Neutrophil (primary cell): ENCODE measurements at regions not wholly inside any gene's neighbourhood (a gene's known extent, or its start where the extent isn't known, plus 50 kb on each side); places are given as distances from the start of the nearest gene placed in this dataset.

Experiments used
- H3K27ac ChIP-seq: fragments of 200-600 bp; sonication (generic); 2 replicates; pipeline ENCODE4 v1.5.1; 2016; ENCODE audit warnings: mild to moderate bottlenecking, moderate library complexity
- H3K27me3 ChIP-seq: fragments of 200-600 bp; sonication (generic); 2 replicates; pipeline ENCODE4 v1.6.0; 2016; ENCODE audit warnings: mild to moderate bottlenecking
- H3K36me3 ChIP-seq: fragments of 200-600 bp; sonication (generic); 2 replicates; pipeline ENCODE4 v1.5.1; 2017
- H3K4me1 ChIP-seq, 2 experiments: fragments of 200-600 bp in 1 of 2; sonication (generic) in 1 of 2; 1 replicate in 1 of 2; 2 replicates in 1 of 2; pipeline versions ENCODE4 v1.5.1 to v1.6.1; 2013 to 2016; ENCODE audit warnings: low read depth in 1 of 2, low read length in 1 of 2, mild to moderate bottlenecking in 1 of 2, moderate library complexity in 1 of 2; ENCODE audit not compliant: control insufficient read depth in 1 of 2, insufficient read depth in 1 of 2
- H3K4me3 ChIP-seq, 2 experiments: fragments of 200-600 bp in 1 of 2; sonication (generic) in 1 of 2; 1 replicate in 1 of 2; 2 replicates in 1 of 2; pipeline ENCODE4 v1.5.1; 2013 to 2016; ENCODE audit warnings: low read depth in 1 of 2, low read length in 1 of 2, mild to moderate bottlenecking in 1 of 2, moderate library complexity in 1 of 2
- H3K9me3 ChIP-seq: fragments of 200-600 bp; sonication (generic); 2 replicates; pipeline ENCODE4 v1.5.1; 2016
- CTCF ChIP-seq: fragments of 200-600 bp; sonication (generic); IDR thresholded peaks from 2 replicates; pipeline ENCODE4 v1.5.1; 2016; ENCODE audit warnings: antibody characterized with exemption

- Histone ChIP-seq H3K4me1 (no peaks in the 10 kb centered on the region), H3K36me3 (no peaks in the 10 kb centered on the region), H3K9me3 (no peaks in the 10 kb centered on the region), H3K4me3 (no peak overlapping the region), H3K27ac (no peak overlapping the region), H3K27me3 (no peaks in the 10 kb centered on the region)
- no peak for TF ChIP-seq CTCF
Observed at GRCh38 chr11:104422324-104422944, 258.5 kb upstream of the PDGFD start.

- TF ChIP-seq CTCF = no peak
- H3K4me3 ChIP-seq = no peak overlapping the region
- no peaks in the 10 kb centered on the region for H3K4me1 ChIP-seq
- no peak overlapping the region for H3K27ac ChIP-seq
- H3K9me3 ChIP-seq = no peaks in the 10 kb centered on the region
- H3K36me3 ChIP-seq = no peaks in the 10 kb centered on the region
- H3K27me3 ChIP-seq = no peaks in the 10 kb centered on the region
Observed at GRCh38 chr11:104410336-104410735, 246.4 kb upstream of the PDGFD start.

GRCh38 chr11:104408630-104409029 is 244.7 kb upstream of the PDGFD start:
- no peaks in the 10 kb centered on the region for H3K36me3 ChIP-seq
- H3K4me1 ChIP-seq = no peaks in the 10 kb centered on the region
- no peaks in the 10 kb centered on the region for H3K27me3 ChIP-seq
- TF ChIP-seq CTCF = no peak
- H3K27ac ChIP-seq = no peak overlapping the region
- H3K4me3 ChIP-seq = no peak overlapping the region
- H3K9me3 ChIP-seq = no peaks in the 10 kb centered on the region

- Histone ChIP-seq H3K9me3 (no peaks in the 10 kb centered on the region), H3K36me3 (no peaks in the 10 kb centered on the region), H3K4me3 (no peak overlapping the region), H3K27me3 (no peaks in the 10 kb centered on the region), H3K27ac (no peak overlapping the region), H3K4me1 (no peaks in the 10 kb centered on the region)
- no peak for TF ChIP-seq CTCF
Observed at GRCh38 chr11:104405277-104405676, 241.3 kb upstream of the PDGFD start.

GRCh38 chr11:104404231-104405175 is 240.6 kb upstream of the PDGFD start:
- no peak for TF ChIP-seq CTCF
- Histone ChIP-seq H3K4me3 (no peak overlapping the region), H3K36me3 (no peaks in the 10 kb centered on the region)

More at GRCh38 chr11:104404231-104405175, 240.6 kb upstream of the PDGFD start:
- no peaks in the 10 kb centered on the region for H3K4me1 ChIP-seq
- no peaks in the 10 kb centered on the region for H3K9me3 ChIP-seq
- H3K27me3 ChIP-seq = no peaks in the 10 kb centered on the region
- H3K27ac ChIP-seq = no peak overlapping the region
